ENCODE measurements at regions not wholly inside any gene's neighbourhood (a gene's known extent, or its start where the extent isn't known, plus 50 kb on each side); places are given as distances from the start of the nearest gene placed in this dataset.

- TF ChIP-seq ZNF488 (tag by site-specific recombination; IDR thresholded peaks at IDR 0.05) (no peak), MYNN (tag by site-specific recombination; IDR thresholded peaks at IDR 0.05; ENCODE audit: borderline replicate concordance) (no peak), ZNF664 (tag by site-specific recombination; IDR thresholded peaks at IDR 0.05) (no peak), ZNF473 (tag by site-specific recombination; IDR thresholded peaks at IDR 0.05) (no peak), ZNF18 (tag by site-specific recombination; IDR thresholded peaks at IDR 0.05) (no peak), ZNF10 (tag by site-specific recombination; IDR thresholded peaks at IDR 0.05) (no peak), ZBTB48 (tag by site-specific recombination; IDR thresholded peaks at IDR 0.05) (no peak), ZFP3 (tag by site-specific recombination; IDR thresholded peaks at IDR 0.05; ENCODE audit: low read depth) (no peak), GLI2 (tag by site-specific recombination; IDR thresholded peaks at IDR 0.05; ENCODE audit: borderline replicate concordance, low read depth) (no peak), ZNF624 (tag by site-specific recombination; IDR thresholded peaks at IDR 0.05) (no peak)
- Histone ChIP-seq H3K4me3 (ENCODE audit: low read depth, low read length) (no peak overlapping the region), H3K9me3 (ENCODE audit: control insufficient read depth, insufficient read depth, low read depth, low read length) (no peaks in the 10 kb centered on the region), H3K4me1 (ENCODE audit: control insufficient read depth, insufficient read depth, low read length) (no peaks in the 10 kb centered on the region), H3K36me3 (ENCODE audit: control insufficient read depth in 2 of 2, insufficient read depth in 1 of 2, low read length in 2 of 2) (no peaks in the 10 kb centered on the region), H3K27ac (ENCODE audit: extremely low read depth, low read depth, low read length) (no peak overlapping the region)
- CTCF ChIA-PET, result no interaction called here
- POLR2A ChIA-PET, result no interaction called here
These were observed 52.2 kb upstream of the C10orf90 start for GRCh38 chr10:126722726-126723125.

GRCh38 chr10:126723226-126723625 lies 52.7 kb upstream of the C10orf90 start:
- Histone ChIP-seq H3K36me3 (ENCODE audit: control insufficient read depth in 2 of 2, insufficient read depth in 1 of 2, low read length in 2 of 2) (no peaks in the 10 kb centered on the region), H3K4me3 (ENCODE audit: low read depth, low read length) (no peak overlapping the region), H3K4me1 (ENCODE audit: control insufficient read depth, insufficient read depth, low read length) (no peaks in the 10 kb centered on the region), H3K9me3 (ENCODE audit: control insufficient read depth, insufficient read depth, low read depth, low read length) (no peaks in the 10 kb centered on the region), H3K27ac (ENCODE audit: extremely low read depth, low read depth, low read length) (no peak overlapping the region)
- ChIA-PET CTCF (no interaction called here), POLR2A (no interaction called here)
- no peak for TF ChIP-seq ZNF37A (tag by site-specific recombination; IDR thresholded peaks at IDR 0.05)
- no peak for TF ChIP-seq ZNF140 (tag by site-specific recombination; IDR thresholded peaks at IDR 0.05)
- no peak for TF ChIP-seq ZNF610 (tag by site-specific recombination; IDR thresholded peaks at IDR 0.05; ENCODE audit: borderline replicate concordance)
- TF ChIP-seq ZNF548 (tag by site-specific recombination; IDR thresholded peaks at IDR 0.05), result no peak
- TF ChIP-seq IKZF3 (tag by site-specific recombination; IDR thresholded peaks at IDR 0.05), result no peak
- no peak for TF ChIP-seq GFI1B (tag by site-specific recombination; IDR thresholded peaks at IDR 0.05)
- no peak for TF ChIP-seq ZNF76 (tag by site-specific recombination; IDR thresholded peaks at IDR 0.05; ENCODE audit: borderline replicate concordance, low read depth)

GRCh38 chr10:126729314-126729870 lies 58.9 kb upstream of the C10orf90 start:
- H3K4me3 ChIP-seq (ENCODE audit: low read depth, low read length), result no peak overlapping the region
- no peak overlapping the region for H3K27ac ChIP-seq (ENCODE audit: extremely low read depth, low read depth, low read length)
- POLR2A ChIA-PET, result no interaction called here
- no peaks in the 10 kb centered on the region for H3K36me3 ChIP-seq (ENCODE audit: control insufficient read depth in 2 of 2, insufficient read depth in 1 of 2, low read length in 2 of 2)
- TF ChIP-seq ZNF335 (tag by site-specific recombination; conservative IDR thresholded peaks at IDR 0.05) (no peak), ZIC2 (tag by site-specific recombination; IDR thresholded peaks at IDR 0.05) (no peak), ZBTB7A (tag by site-specific recombination; IDR thresholded peaks at IDR 0.05; ENCODE audit: low read depth) (no peak)
- CTCF ChIA-PET, result no interaction called here
- no peaks in the 10 kb centered on the region for H3K9me3 ChIP-seq (ENCODE audit: control insufficient read depth, insufficient read depth, low read depth, low read length)
- H3K4me1 ChIP-seq (ENCODE audit: control insufficient read depth, insufficient read depth, low read length), result no peaks in the 10 kb centered on the region
